K562 (cell line): ENCODE measurements at regions not wholly inside any gene's neighbourhood (a gene's known extent, or its start where the extent isn't known, plus 50 kb on each side); places are given as distances from the start of the nearest gene placed in this dataset.
A peak's percentile ranks its signal among the peaks of the same experiment; 100 is the strongest.

Experiments used
- ATAC-seq: fragments of 200-7000 bp; cut with Tn5 transposase; 3 replicates; pipeline ENCODE4 v1.9.1; 2020; ENCODE audit warnings: moderate library complexity
- BruUV-seq: library from RNA; stranded (reverse); fragments of 400-500 nt; replicated peaks from 2 replicates; lab custom pipeline; 2021; lab: Mats Ljungman, UMichigan
- CTCF ChIA-PET: fragments of 300-600 bp; formaldehyde crosslinking; extraction: SDS; loops from one replicate; lab custom pipeline; 2021; ENCODE audit warnings: low intra/inter-chr PET ratio; lab: Yijun Ruan, JAX
- POLR2A ChIA-PET: fragments of 300-600, 350-650 bp; sonication (Branson Sonifier 250); formaldehyde crosslinking; extraction: SDS; loops from one replicate; lab custom pipeline; 2021; ENCODE audit warnings: antibody characterized with exemption, inconsistent platforms; lab: Yijun Ruan, JAX
- DNase-seq, 4 experiments: peaks; one replicate each; pipeline versions ENCODE4 v3.0.0 to v3.0.0-alpha.2; 2011 to 2018; ENCODE audit warnings: low spot score in 3 of 4, mixed read lengths in 3 of 4; ENCODE audit errors: extremely low read depth in 1 of 4
- FAIRE-seq: peaks from 2 replicates; lab custom pipeline; 2011; peaks lifted over from hg19 to GRCh38; lab: Jason Lieb, UNC
- H2AFZ ChIP-seq: 2 replicates; pipeline ENCODE4 v1.6.0; 2011; ENCODE audit warnings: low read depth, low read length, control low read depth, inconsistent platforms
- H3K27ac ChIP-seq: fragments of 200-600 bp; 3 replicates; pipeline ENCODE4 v1.8.0; 2011; ENCODE audit warnings: low read depth, mild to moderate bottlenecking, control low read depth, inconsistent platforms, low read length, moderate library complexity, mixed read lengths; ENCODE audit errors: extremely low read depth
- H3K27me3 ChIP-seq, 2 experiments: fragments of 300-600 bp in 1 of 2; 2 replicates in 1 of 2; 3 replicates in 1 of 2; pipeline versions ENCODE4 v1.6.0 to v1.8.0; 2011; ENCODE audit warnings: inconsistent platforms in 2 of 2, low read length in 2 of 2, mild to moderate bottlenecking in 1 of 2, mixed read lengths in 1 of 2, moderate library complexity in 1 of 2; ENCODE audit not compliant: control insufficient read depth in 2 of 2, insufficient read depth in 2 of 2
- H3K36me3 ChIP-seq: fragments of 300-600 bp; 3 replicates; pipeline ENCODE4 v1.8.0; 2011; ENCODE audit warnings: mild to moderate bottlenecking, low read length, inconsistent platforms; ENCODE audit not compliant: control insufficient read depth, insufficient read depth
- H3K4me1 ChIP-seq, 2 experiments: fragments of 200-600 bp in 1 of 2; replicated peaks in 1 of 2; 2 replicates in 1 of 2; 3 replicates in 1 of 2; pipeline versions ENCODE4 v1.5.1 to v1.8.0; 2011; ENCODE audit warnings: inconsistent platforms in 2 of 2, low read length in 2 of 2, mild to moderate bottlenecking in 1 of 2, mixed read lengths in 1 of 2, moderate library complexity in 1 of 2; ENCODE audit not compliant: control insufficient read depth in 2 of 2, insufficient read depth in 2 of 2
- H3K4me2 ChIP-seq: 2 replicates; pipeline ENCODE4 v1.6.1; 2011; ENCODE audit warnings: low read length, control low read depth, inconsistent platforms, mixed read lengths; ENCODE audit not compliant: insufficient read depth
- H3K4me3 ChIP-seq: fragments of 200-600 bp; sonication (generic), shearing (Covaris generic); 2 replicates; pipeline ENCODE4 v1.5.1; 2016; ENCODE audit warnings: control low read depth, inconsistent platforms
- H3K79me2 ChIP-seq: fragments of 200-600 bp; 3 replicates; pipeline ENCODE4 v1.8.0; 2011; ENCODE audit warnings: low read length, inconsistent platforms; ENCODE audit not compliant: control insufficient read depth, insufficient read depth
- H3K9ac ChIP-seq, 2 experiments: 2 replicates each; pipeline versions ENCODE4 v1.6.0 to v1.6.1; 2011; ENCODE audit warnings: low read depth in 2 of 2, low read length in 2 of 2, control low read depth in 1 of 2, inconsistent platforms in 1 of 2, mild to moderate bottlenecking in 1 of 2, mixed read lengths in 1 of 2; ENCODE audit not compliant: insufficient read depth in 1 of 2
- H3K9me1 ChIP-seq: one replicate; pipeline ENCODE4 v1.6.0; 2011; ENCODE audit warnings: inconsistent platforms, mild to moderate bottlenecking, low read length, moderate library complexity; ENCODE audit not compliant: control insufficient read depth, insufficient read depth
- H3K9me3 ChIP-seq: replicated peaks from 2 replicates; pipeline ENCODE4 v1.5.1; 2011; ENCODE audit warnings: low read depth, low read length, inconsistent platforms; ENCODE audit not compliant: control insufficient read depth, insufficient read depth
- H4K20me1 ChIP-seq: replicated peaks from 2 replicates; pipeline ENCODE4 v1.6.1; 2011; ENCODE audit warnings: low read length, inconsistent platforms, mixed read lengths; ENCODE audit not compliant: control insufficient read depth, insufficient read depth
- ATF7 ChIP-seq: fragments of 450-650 bp; IDR thresholded peaks from 2 replicates; pipeline ENCODE4 v1.7.1; 2014; ENCODE audit warnings: mild to moderate bottlenecking, moderate library complexity
- C11orf30 ChIP-seq: fragments of 450-650 bp; IDR thresholded peaks from 2 replicates; pipeline ENCODE4 v1.6.1; 2016; ENCODE audit warnings: low read depth, mild to moderate bottlenecking
- CEBPG ChIP-seq, 3 experiments: fragments of 200-800 bp in 1 of 3; sonication (Bioruptor generic) in 1 of 3; sonication (generic) in 1 of 3; formaldehyde crosslinking in 1 of 3; IDR thresholded peaks in 2 of 3; conservative IDR thresholded peaks in 1 of 3; 2 replicates each; pipeline versions ENCODE4 v1.6.1 to v1.8.0; 2016 to 2022; ENCODE audit warnings: missing compliant biosample characterization in 2 of 3, missing genetic modification characterization in 2 of 3, mild to moderate bottlenecking in 1 of 3, missing genetic modification reagents in 1 of 3
- CHCHD3 ChIP-seq: fragments of 250-450 bp; sonication (Bioruptor Pico); IDR thresholded peaks from 2 replicates; pipeline ENCODE4 v2.1.2; 2022; ENCODE audit warnings: mild to moderate bottlenecking
- CHD4 ChIP-seq: fragments of 200-600 bp; sonication (generic); IDR thresholded peaks from 3 replicates; pipeline ENCODE4 v1.6.1; 2012; ENCODE audit warnings: low read depth, mild to moderate bottlenecking, mixed read lengths, low read length, inconsistent platforms; ENCODE audit not compliant: insufficient read depth, insufficient replicate concordance, poor library complexity, severe bottlenecking
- ESRRB ChIP-seq: fragments of 250-450 bp; sonication (Bioruptor Pico); IDR thresholded peaks from 2 replicates; pipeline ENCODE4 v1.5.0; 2020; ENCODE audit warnings: mild to moderate bottlenecking, moderate library complexity, borderline replicate concordance
- HCFC1 ChIP-seq: IDR thresholded peaks from 2 replicates; pipeline ENCODE4 v1.6.1; 2012; ENCODE audit warnings: low read depth, low read length, improper control_type of control experiment
- KDM1A ChIP-seq, 2 experiments: fragments of 450-650 bp; IDR thresholded peaks; 2 replicates each; pipeline ENCODE4 v1.6.1; 2016; ENCODE audit warnings: mild to moderate bottlenecking in 2 of 2
- PCBP1 ChIP-seq: fragments of 200-400 bp; formaldehyde crosslinking; IDR thresholded peaks from 2 replicates; pipeline ENCODE4 v1.6.1; 2018; ENCODE audit warnings: mild to moderate bottlenecking, low read depth, low read length; ENCODE audit not compliant: poor library complexity, severe bottlenecking
- POLR2G ChIP-seq: fragments of 200-400 bp; formaldehyde crosslinking; IDR thresholded peaks from 2 replicates; pipeline ENCODE4 v1.6.1; 2017; ENCODE audit warnings: low read depth, mild to moderate bottlenecking, antibody characterized with exemption, low read length, moderate library complexity
- PTTG1 ChIP-seq: fragments of 450-650 bp; IDR thresholded peaks from 2 replicates; pipeline ENCODE4 v1.6.1; 2016; ENCODE audit warnings: low read depth, mild to moderate bottlenecking, missing genetic modification characterization, missing compliant biosample characterization
- RBM25 ChIP-seq: fragments of 200-400 bp; formaldehyde crosslinking; IDR thresholded peaks from 2 replicates; pipeline ENCODE4 v1.6.1; 2018; ENCODE audit warnings: low read length, low read depth, moderate library complexity; ENCODE audit not compliant: severe bottlenecking
- RBM34 ChIP-seq: fragments of 200-400 bp; formaldehyde crosslinking; IDR thresholded peaks from 2 replicates; pipeline ENCODE4 v1.6.1; 2018; ENCODE audit warnings: low read length, borderline replicate concordance; ENCODE audit not compliant: insufficient read depth
- RCOR1 ChIP-seq, 2 experiments: IDR thresholded peaks; 2 replicates each; pipeline ENCODE4 v1.6.1; 2012; ENCODE audit warnings: low read depth in 2 of 2, low read length in 2 of 2, borderline replicate concordance in 1 of 2, improper control_type of control experiment in 1 of 2
- RFX1 ChIP-seq: fragments of 450-650 bp; IDR thresholded peaks from 2 replicates; pipeline ENCODE4 v1.6.1; 2016; ENCODE audit warnings: mild to moderate bottlenecking, moderate library complexity
- SMARCA4 ChIP-seq: fragments of 450-650 bp; IDR thresholded peaks from 2 replicates; pipeline ENCODE4 v1.6.1; 2016
- SMARCA5 ChIP-seq: fragments of 450-650 bp; IDR thresholded peaks from 2 replicates; pipeline ENCODE4 v1.6.1; 2016
- U2AF1 ChIP-seq: fragments of 200-400 bp; formaldehyde crosslinking; optimal IDR thresholded peaks from 2 replicates; pipeline ENCODE3; 2017; ENCODE audit warnings: mild to moderate bottlenecking, low read depth, low read length, moderate library complexity
- ZFP36 ChIP-seq: fragments of 150-350 bp; IDR thresholded peaks from 2 replicates; pipeline ENCODE4 v1.6.1; 2018; ENCODE audit warnings: low read length, low read depth; ENCODE audit not compliant: partially characterized antibody
- WGBS: fragments of 100-300 bp; shearing (Covaris generic); methylation state at CpG from one replicate; pipeline ENCODE4 v1.1.6; 2016; ENCODE audit warnings: low coverage, mixed read lengths; ENCODE audit not compliant: insufficient coverage; ENCODE audit errors: missing lambda C conversion rate; 5-methylcytosine and 5-hydroxymethylcytosine counted together
- in situ Hi-C: fragments of 300-500 bp; cut with MboI; formaldehyde crosslinking; loops from 4 replicates; pipeline ENCODE4 v1.15.0; 2018; ENCODE audit warnings: inconsistent platforms, mixed read lengths
- intact Hi-C: fragments of 100-400 bp; cut with micrococcal nuclease; formaldehyde crosslinking; loops from 2 replicates; pipeline ENCODE4 v1.14.2; 2022
- TF ChIP-seq, protein P1 (sequence below): fragments of 150-350 bp; conservative IDR thresholded peaks from 2 replicates; pipeline ENCODE4 v1.6.1; 2014; ENCODE audit warnings: low read length
- TF ChIP-seq, protein P2 (sequence below): sonication (generic); formaldehyde crosslinking; IDR thresholded peaks from 2 replicates; pipeline ENCODE4 v1.8.1; 2023; ENCODE audit warnings: mild to moderate bottlenecking, missing genetic modification reagents

GRCh38 chrX:40279091-40279430, 181.3 kb upstream of the BCOR start:
- Histone ChIP-seq H3K27ac (no peak overlapping the region), H3K27me3 (peaks cover 0 to 4% of the 10 kb centered on the region in 2 experiments; a peak in 1 of 5 replicates), H3K4me2 (no peak overlapping the region), H3K4me3 (no peak overlapping the region), H3K9me1 (no peaks in the 10 kb centered on the region), H2AFZ (no peak overlapping the region), H3K36me3 (no peaks in the 10 kb centered on the region), H4K20me1 (no peaks in the 10 kb centered on the region), H3K9ac (no peak overlapping the region), H3K4me1 (peaks cover 0 to 6% of the 10 kb centered on the region in 2 experiments; a peak in 3 of 5 replicates), H3K79me2 (no peaks in the 10 kb centered on the region), H3K9me3 (peaks cover 2% of the 10 kb centered on the region; the same call in 1 of the 2 replicates)
- in situ Hi-C loops (no loop called here), intact Hi-C loops (no loop called here)
- no TSS peak for BruUV-seq
- no peak for FAIRE-seq
- no peak for DNase-seq
- POLR2A ChIA-PET, result no interaction called here
- no peak for ATAC-seq
- CTCF ChIA-PET, result no interaction called here
- 0% methylated on average over 3 of the region's 3 CpGs for WGBS
- TF ChIP-seq U2AF1, result no peak
- no peak for TF ChIP-seq HCFC1
- no peak for TF ChIP-seq PCBP1
- TF ChIP-seq, protein P1, sequence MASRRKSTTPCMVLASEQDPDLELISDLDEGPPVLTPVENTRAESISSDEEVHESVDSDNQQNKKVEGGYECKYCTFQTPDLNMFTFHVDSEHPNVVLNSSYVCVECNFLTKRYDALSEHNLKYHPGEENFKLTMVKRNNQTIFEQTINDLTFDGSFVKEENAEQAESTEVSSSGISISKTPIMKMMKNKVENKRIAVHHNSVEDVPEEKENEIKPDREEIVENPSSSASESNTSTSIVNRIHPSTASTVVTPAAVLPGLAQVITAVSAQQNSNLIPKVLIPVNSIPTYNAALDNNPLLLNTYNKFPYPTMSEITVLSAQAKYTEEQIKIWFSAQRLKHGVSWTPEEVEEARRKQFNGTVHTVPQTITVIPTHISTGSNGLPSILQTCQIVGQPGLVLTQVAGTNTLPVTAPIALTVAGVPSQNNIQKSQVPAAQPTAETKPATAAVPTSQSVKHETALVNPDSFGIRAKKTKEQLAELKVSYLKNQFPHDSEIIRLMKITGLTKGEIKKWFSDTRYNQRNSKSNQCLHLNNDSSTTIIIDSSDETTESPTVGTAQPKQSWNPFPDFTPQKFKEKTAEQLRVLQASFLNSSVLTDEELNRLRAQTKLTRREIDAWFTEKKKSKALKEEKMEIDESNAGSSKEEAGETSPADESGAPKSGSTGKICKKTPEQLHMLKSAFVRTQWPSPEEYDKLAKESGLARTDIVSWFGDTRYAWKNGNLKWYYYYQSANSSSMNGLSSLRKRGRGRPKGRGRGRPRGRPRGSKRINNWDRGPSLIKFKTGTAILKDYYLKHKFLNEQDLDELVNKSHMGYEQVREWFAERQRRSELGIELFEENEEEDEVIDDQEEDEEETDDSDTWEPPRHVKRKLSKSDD, result no peak
- TF ChIP-seq CEBPG (CRISPR knock-in tag; IDR thresholded peaks at IDR 0.05), result 0 out of 2 replicates have a peak, but pooled peaks have one; percentile 8
- no peak for TF ChIP-seq CEBPG (tag; conservative IDR thresholded peaks at IDR 0.05 in 1 of 2, IDR thresholded peaks at IDR 0.05 in 1 of 2)
- peak; percentile 62 for TF ChIP-seq CHD4
- no peak for TF ChIP-seq POLR2G
- peak; percentile 81 for TF ChIP-seq RBM25
- TF ChIP-seq RCOR1 (IDR thresholded peaks at IDR 0.05; ENCODE audit: borderline replicate concordance in 1 of 2, low read depth in 2 of 2, low read length in 2 of 2), result peak in 1 of 2 experiments; percentile 17; a peak in 1 of 4 replicates
- peak in 1 of 2 experiments; percentile 45; a peak in 2 of 4 replicates for TF ChIP-seq KDM1A (IDR thresholded peaks at IDR 0.05)
- peak; percentile 74 for TF ChIP-seq RFX1
- TF ChIP-seq CHCHD3 (CRISPR knock-in tag), result no peak
- no peak for TF ChIP-seq ZFP36
- TF ChIP-seq RBM34, result no peak
- TF ChIP-seq, protein P2, sequence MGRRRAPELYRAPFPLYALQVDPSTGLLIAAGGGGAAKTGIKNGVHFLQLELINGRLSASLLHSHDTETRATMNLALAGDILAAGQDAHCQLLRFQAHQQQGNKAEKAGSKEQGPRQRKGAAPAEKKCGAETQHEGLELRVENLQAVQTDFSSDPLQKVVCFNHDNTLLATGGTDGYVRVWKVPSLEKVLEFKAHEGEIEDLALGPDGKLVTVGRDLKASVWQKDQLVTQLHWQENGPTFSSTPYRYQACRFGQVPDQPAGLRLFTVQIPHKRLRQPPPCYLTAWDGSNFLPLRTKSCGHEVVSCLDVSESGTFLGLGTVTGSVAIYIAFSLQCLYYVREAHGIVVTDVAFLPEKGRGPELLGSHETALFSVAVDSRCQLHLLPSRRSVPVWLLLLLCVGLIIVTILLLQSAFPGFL, result no peak
- TF ChIP-seq SMARCA5, result peak; percentile 64; the same call in 1 of the 2 replicates
- no peak for TF ChIP-seq SMARCA4
- TF ChIP-seq ESRRB (CRISPR knock-in tag), result no peak
- no peak for TF ChIP-seq C11orf30
- TF ChIP-seq PTTG1 (tag), result no peak
- TF ChIP-seq ATF7, result 0 out of 2 replicates have a peak, but pooled peaks have one; percentile 6
